GM12878 (cell line): ENCODE measurements at regions not wholly inside any gene's neighbourhood (a gene's known extent, or its start where the extent isn't known, plus 50 kb on each side); places are given as distances from the start of the nearest gene placed in this dataset.
A peak's percentile ranks its signal among the peaks of the same experiment; 100 is the strongest.

Source experiments
- ATAC-seq: fragments of 200-7000 bp; cut with Tn5 transposase; 3 replicates; pipeline ENCODE4 v1.9.1; 2020; ENCODE audit warnings: mild to moderate bottlenecking, moderate library complexity
- BruUV-seq: library from RNA; stranded (reverse); fragments of 400-500 nt; replicated peaks from 2 replicates; lab custom pipeline; 2021; lab: Mats Ljungman, UMichigan
- CTCF ChIA-PET: fragments of 300-600 bp; sonication (Branson Sonifier 250); formaldehyde crosslinking; extraction: SDS; loops from one replicate; lab custom pipeline; 2021; ENCODE audit warnings: inconsistent platforms; lab: Yijun Ruan, JAX
- POLR2A ChIA-PET: fragments of 350-600 bp; formaldehyde crosslinking; extraction: SDS; loops from one replicate; lab custom pipeline; 2021; ENCODE audit warnings: inconsistent platforms; lab: Charles Lee
- RAD21 ChIA-PET: fragments of 300-600 bp; sonication (Branson Sonifier 250); formaldehyde crosslinking; loops from one replicate; lab custom pipeline; 2023; ENCODE audit warnings: antibody characterized with exemption; ENCODE audit not compliant: unreplicated experiment; lab: Charles Lee
- SMC1A ChIA-PET: fragments of 300-600 bp; sonication (Branson Sonifier 250); formaldehyde crosslinking; loops from one replicate; lab custom pipeline; 2023; ENCODE audit not compliant: unreplicated experiment, uncharacterized antibody; lab: Charles Lee
- DNase-seq: peaks from one replicate; pipeline ENCODE4 v3.0.0-alpha.2; 2011; ENCODE audit warnings: low read depth, low spot score
- FAIRE-seq: peaks from 3 replicates; lab custom pipeline; 2011; peaks lifted over from hg19 to GRCh38; lab: Jason Lieb, UNC
- H2AFZ ChIP-seq: 2 replicates; pipeline ENCODE4 v1.6.0; 2011; ENCODE audit warnings: low read depth, low read length, control low read depth; ENCODE audit not compliant: control insufficient read depth
- H3K27ac ChIP-seq: 2 replicates; pipeline ENCODE4 v1.5.1; 2011; ENCODE audit warnings: control low read depth; ENCODE audit not compliant: control insufficient read depth, insufficient read depth
- H3K27me3 ChIP-seq, 2 experiments: replicated peaks in 1 of 2; 2 replicates each; pipeline versions ENCODE4 v1.6.0 to v1.6.1; 2011; ENCODE audit warnings: low read length in 1 of 2; ENCODE audit not compliant: control insufficient read depth in 2 of 2, insufficient read depth in 2 of 2
- H3K36me3 ChIP-seq, 2 experiments: 2 replicates each; pipeline ENCODE4 v1.5.1; 2011; ENCODE audit warnings: low read length in 1 of 2; ENCODE audit not compliant: control insufficient read depth in 2 of 2, insufficient read depth in 2 of 2
- H3K4me1 ChIP-seq: 2 replicates; pipeline ENCODE4 v1.6.1; 2011; ENCODE audit warnings: mild to moderate bottlenecking, low read length, moderate library complexity, mixed read lengths; ENCODE audit not compliant: control insufficient read depth, insufficient read depth
- H3K4me2 ChIP-seq: 2 replicates; pipeline ENCODE4 v1.6.0; 2011; ENCODE audit warnings: control low read depth; ENCODE audit not compliant: control insufficient read depth, insufficient read depth
- H3K4me3 ChIP-seq: fragments of 200-600 bp; sonication (generic); 2 replicates; pipeline ENCODE4 v1.5.1; 2016
- H3K79me2 ChIP-seq: 2 replicates; pipeline ENCODE4 v1.6.0; 2011; ENCODE audit warnings: low read length; ENCODE audit not compliant: control insufficient read depth, insufficient read depth
- H3K9ac ChIP-seq: 2 replicates; pipeline ENCODE4 v1.8.0; 2011; ENCODE audit warnings: low read length, control low read depth, mixed read lengths; ENCODE audit not compliant: control insufficient read depth, insufficient read depth
- H3K9me3 ChIP-seq: replicated peaks from 3 replicates; pipeline ENCODE4 v1.5.1; 2011; ENCODE audit warnings: mild to moderate bottlenecking, low read length; ENCODE audit not compliant: control insufficient read depth, insufficient read depth
- H4K20me1 ChIP-seq: 2 replicates; pipeline ENCODE4 v1.6.0; 2011; ENCODE audit not compliant: control insufficient read depth, insufficient read depth
- FOS ChIP-seq: IDR thresholded peaks from 3 replicates; pipeline ENCODE4 v1.6.1; 2011; ENCODE audit warnings: borderline replicate concordance; ENCODE audit not compliant: insufficient read length; ENCODE audit errors: extremely low read depth
- IKZF2 ChIP-seq, 2 experiments: fragments of 450-650 bp; IDR thresholded peaks; 2 replicates each; pipeline ENCODE4 v1.6.1; 2017; ENCODE audit warnings: mild to moderate bottlenecking in 2 of 2, moderate library complexity in 2 of 2
- JUNB ChIP-seq: IDR thresholded peaks from 2 replicates; pipeline ENCODE4 v1.6.1; 2016; ENCODE audit warnings: antibody characterized with exemption, mild to moderate bottlenecking
- MEF2A ChIP-seq: IDR thresholded peaks from 2 replicates; pipeline ENCODE4 v1.6.1; 2011; ENCODE audit warnings: low read depth, mild to moderate bottlenecking, low read length, moderate library complexity; ENCODE audit not compliant: insufficient read depth
- MTA2 ChIP-seq: fragments of 450-650 bp; IDR thresholded peaks from 2 replicates; pipeline ENCODE4 v1.6.1; 2016; ENCODE audit warnings: low read depth, mild to moderate bottlenecking, moderate library complexity
- NFIC ChIP-seq: IDR thresholded peaks from 2 replicates; pipeline ENCODE4 v1.6.1; 2012; ENCODE audit warnings: low read depth, mild to moderate bottlenecking, inconsistent platforms, low read length, moderate library complexity
- NR2C2 ChIP-seq: IDR thresholded peaks from 2 replicates; pipeline ENCODE4 v1.6.1; 2011; ENCODE audit warnings: borderline replicate concordance, low read depth; ENCODE audit not compliant: control insufficient read depth, insufficient read length
- RAD21 ChIP-seq: IDR thresholded peaks from 2 replicates; pipeline ENCODE4 v1.6.1; 2011; ENCODE audit warnings: mild to moderate bottlenecking, low read depth, low read length, moderate library complexity; ENCODE audit not compliant: insufficient read depth
- RUNX3 ChIP-seq: IDR thresholded peaks from 2 replicates; pipeline ENCODE4 v1.6.1; 2012; ENCODE audit warnings: low read length, inconsistent platforms
- ZNF24 ChIP-seq: fragments of 450-650 bp; IDR thresholded peaks from 2 replicates; pipeline ENCODE4 v1.6.1; 2017; ENCODE audit warnings: antibody characterized with exemption, mild to moderate bottlenecking
- WGBS: methylation state at CpG from one replicate; pipeline ENCODE4 v1.1.6; 2016; ENCODE audit warnings: low lambda C conversion rate; ENCODE audit not compliant: insufficient replicate concordance, insufficient coverage; ENCODE audit errors: missing lambda C conversion rate; 5-methylcytosine and 5-hydroxymethylcytosine counted together
- in situ Hi-C: fragments of 300-500 bp; cut with MboI; formaldehyde crosslinking; loops from 9 replicates; pipeline ENCODE4 v1.14.3; 2018; ENCODE audit warnings: mixed read lengths
- intact Hi-C: fragments of 100-400 bp; cut with micrococcal nuclease; formaldehyde crosslinking; loops from one replicate; pipeline ENCODE4 v1.14.2; 2022; ENCODE audit not compliant: unreplicated experiment
- TF ChIP-seq, protein P1 (sequence below): fragments of 450-650 bp; IDR thresholded peaks from 2 replicates; pipeline ENCODE4 v1.6.1; 2016; ENCODE audit warnings: mild to moderate bottlenecking
- TF ChIP-seq, protein P2 (sequence below): fragments of 450-650 bp; IDR thresholded peaks from 2 replicates; pipeline ENCODE4 v1.6.1; 2018; ENCODE audit warnings: mild to moderate bottlenecking, low read depth, moderate library complexity; ENCODE audit not compliant: partially characterized antibody
- TF ChIP-seq, protein P3 (sequence below): fragments of 150-350 bp; IDR thresholded peaks from 2 replicates; pipeline ENCODE4 v1.6.1; 2014; ENCODE audit warnings: mild to moderate bottlenecking, low read depth, low read length

DNA sequence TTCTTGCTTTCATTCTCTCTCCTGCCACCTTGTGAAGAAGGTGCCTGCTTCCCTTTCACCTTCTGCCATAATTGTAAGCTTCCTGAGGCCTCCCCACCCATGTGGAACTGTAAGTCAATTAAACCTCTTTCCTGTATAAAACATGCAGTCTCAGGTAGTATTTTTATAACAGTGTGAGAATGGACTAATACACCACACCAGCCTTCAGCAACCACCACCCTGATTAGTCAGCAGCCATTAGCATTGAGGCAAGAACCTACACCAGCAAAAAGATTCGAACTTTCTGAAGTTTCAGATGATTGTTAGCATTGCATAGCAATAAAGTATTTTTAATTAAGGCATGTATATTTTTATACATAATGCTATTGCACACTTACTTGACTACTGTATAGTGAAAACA is 980.2 kb downstream of the EFNA5 start:
- ATAC-seq (no peak), DNase-seq (no peak), FAIRE-seq (no peak)
- Histone ChIP-seq H3K4me1 (no peaks in the 10 kb centered on the region), H3K27ac (no peak overlapping the region), H3K4me3 (no peak overlapping the region), H3K27me3 (no peaks in the 10 kb centered on the region), H3K36me3 (no peaks in the 10 kb centered on the region), H3K79me2 (no peaks in the 10 kb centered on the region), H3K9me3 (no peaks in the 10 kb centered on the region; the same call in 2 of the 3 replicates), H3K9ac (no peak overlapping the region), H2AFZ (no peak overlapping the region), H3K4me2 (no peak overlapping the region), H4K20me1 (no peaks in the 10 kb centered on the region)
- ChIA-PET CTCF (no interaction called here), SMC1A (interaction anchor here (0.8 kb wide), 1 partner anchor 10 kb away, joined by 3 read pairs; no protein-coding TSS in a partner anchor), RAD21 (no interaction called here), POLR2A (no interaction called here)
- no peak for TF ChIP-seq IKZF2 (IDR thresholded peaks at IDR 0.05)
- no peak for TF ChIP-seq ZNF24
- TF ChIP-seq, protein P1, sequence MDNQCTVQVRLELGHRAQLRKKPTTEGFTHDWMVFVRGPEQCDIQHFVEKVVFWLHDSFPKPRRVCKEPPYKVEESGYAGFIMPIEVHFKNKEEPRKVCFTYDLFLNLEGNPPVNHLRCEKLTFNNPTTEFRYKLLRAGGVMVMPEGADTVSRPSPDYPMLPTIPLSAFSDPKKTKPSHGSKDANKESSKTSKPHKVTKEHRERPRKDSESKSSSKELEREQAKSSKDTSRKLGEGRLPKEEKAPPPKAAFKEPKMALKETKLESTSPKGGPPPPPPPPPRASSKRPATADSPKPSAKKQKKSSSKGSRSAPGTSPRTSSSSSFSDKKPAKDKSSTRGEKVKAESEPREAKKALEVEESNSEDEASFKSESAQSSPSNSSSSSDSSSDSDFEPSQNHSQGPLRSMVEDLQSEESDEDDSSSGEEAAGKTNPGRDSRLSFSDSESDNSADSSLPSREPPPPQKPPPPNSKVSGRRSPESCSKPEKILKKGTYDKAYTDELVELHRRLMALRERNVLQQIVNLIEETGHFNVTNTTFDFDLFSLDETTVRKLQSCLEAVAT = no peak
- TF ChIP-seq RAD21 = no peak
- TF ChIP-seq MTA2 = no peak
- TF ChIP-seq NR2C2 = no peak
- TF ChIP-seq FOS = no peak
- in situ Hi-C loops = no loop called here
- no TSS peak for BruUV-seq
- 0% methylated on average over 1 of the region's 1 CpG for WGBS
- intact Hi-C loops = no loop called here

DNA sequence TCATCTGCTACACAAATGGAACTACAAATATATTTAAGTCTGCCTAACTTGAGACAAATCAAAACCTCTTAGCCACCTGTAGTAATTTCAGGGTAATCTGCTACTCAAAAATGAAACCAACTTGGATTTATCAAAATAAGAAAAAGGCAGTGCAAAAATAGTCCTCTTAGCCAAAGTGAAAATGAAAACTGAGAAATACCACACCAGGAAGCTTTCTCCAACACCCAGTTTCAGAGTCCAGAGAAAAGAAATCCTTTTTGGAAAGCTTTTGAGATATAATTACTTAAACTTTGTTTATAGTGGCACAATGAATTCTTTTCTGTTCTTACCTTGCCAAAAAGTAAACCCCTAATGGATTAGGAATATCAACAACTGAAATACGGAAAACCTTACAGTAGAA is 990.4 kb downstream of the EFNA5 start:
- H3K27me3 ChIP-seq = no peaks in the 10 kb centered on the region
- no peak overlapping the region for H3K9ac ChIP-seq
- peak overlapping the region; percentile 60 for H2AFZ ChIP-seq
- no peaks in the 10 kb centered on the region for H4K20me1 ChIP-seq
- H3K4me2 ChIP-seq = peak overlapping the region; percentile 42
- FAIRE-seq = no peak
- peak; percentile 21; the same call in 1 of the 2 replicates for TF ChIP-seq RUNX3
- TF ChIP-seq MEF2A = 0 out of 2 replicates have a peak, but pooled peaks have one; percentile 55
- peak; percentile 16; the same call in 1 of the 2 replicates for TF ChIP-seq JUNB
- TF ChIP-seq, protein P2, sequence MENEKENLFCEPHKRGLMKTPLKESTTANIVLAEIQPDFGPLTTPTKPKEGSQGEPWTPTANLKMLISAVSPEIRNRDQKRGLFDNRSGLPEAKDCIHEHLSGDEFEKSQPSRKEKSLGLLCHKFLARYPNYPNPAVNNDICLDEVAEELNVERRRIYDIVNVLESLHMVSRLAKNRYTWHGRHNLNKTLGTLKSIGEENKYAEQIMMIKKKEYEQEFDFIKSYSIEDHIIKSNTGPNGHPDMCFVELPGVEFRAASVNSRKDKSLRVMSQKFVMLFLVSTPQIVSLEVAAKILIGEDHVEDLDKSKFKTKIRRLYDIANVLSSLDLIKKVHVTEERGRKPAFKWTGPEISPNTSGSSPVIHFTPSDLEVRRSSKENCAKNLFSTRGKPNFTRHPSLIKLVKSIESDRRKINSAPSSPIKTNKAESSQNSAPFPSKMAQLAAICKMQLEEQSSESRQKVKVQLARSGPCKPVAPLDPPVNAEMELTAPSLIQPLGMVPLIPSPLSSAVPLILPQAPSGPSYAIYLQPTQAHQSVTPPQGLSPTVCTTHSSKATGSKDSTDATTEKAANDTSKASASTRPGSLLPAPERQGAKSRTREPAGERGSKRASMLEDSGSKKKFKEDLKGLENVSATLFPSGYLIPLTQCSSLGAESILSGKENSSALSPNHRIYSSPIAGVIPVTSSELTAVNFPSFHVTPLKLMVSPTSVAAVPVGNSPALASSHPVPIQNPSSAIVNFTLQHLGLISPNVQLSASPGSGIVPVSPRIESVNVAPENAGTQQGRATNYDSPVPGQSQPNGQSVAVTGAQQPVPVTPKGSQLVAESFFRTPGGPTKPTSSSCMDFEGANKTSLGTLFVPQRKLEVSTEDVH = no peak
- TF ChIP-seq NFIC = peak; percentile 65
- TF ChIP-seq, protein P3, sequence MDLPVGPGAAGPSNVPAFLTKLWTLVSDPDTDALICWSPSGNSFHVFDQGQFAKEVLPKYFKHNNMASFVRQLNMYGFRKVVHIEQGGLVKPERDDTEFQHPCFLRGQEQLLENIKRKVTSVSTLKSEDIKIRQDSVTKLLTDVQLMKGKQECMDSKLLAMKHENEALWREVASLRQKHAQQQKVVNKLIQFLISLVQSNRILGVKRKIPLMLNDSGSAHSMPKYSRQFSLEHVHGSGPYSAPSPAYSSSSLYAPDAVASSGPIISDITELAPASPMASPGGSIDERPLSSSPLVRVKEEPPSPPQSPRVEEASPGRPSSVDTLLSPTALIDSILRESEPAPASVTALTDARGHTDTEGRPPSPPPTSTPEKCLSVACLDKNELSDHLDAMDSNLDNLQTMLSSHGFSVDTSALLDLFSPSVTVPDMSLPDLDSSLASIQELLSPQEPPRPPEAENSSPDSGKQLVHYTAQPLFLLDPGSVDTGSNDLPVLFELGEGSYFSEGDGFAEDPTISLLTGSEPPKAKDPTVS = no peak
- TF ChIP-seq, all 136 proteins: peak for 4
- WGBS = 16% methylated on average over 1 of the region's 1 CpG
- ATAC-seq (peak; percentile 80), DNase-seq (peak; percentile 27)
- intact Hi-C loops (loop anchor here (10.0 kb wide), 1 partner anchor 994 kb away; the partner anchor contains the start of gene EFNA5), in situ Hi-C loops (no loop called here)
- H3K36me3 ChIP-seq = no peaks in the 10 kb centered on the region
- CTCF ChIA-PET = no interaction called here
- SMC1A ChIA-PET = interaction anchor here (1.0 to 1.6 kb wide), 2 partner anchors 10 to 79 kb away, joined by 3 read pairs; no protein-coding TSS in a partner anchor
- POLR2A ChIA-PET = no interaction called here
- H3K27ac ChIP-seq = peak overlapping the region; percentile 33; the same call in 1 of the 2 replicates
- H3K9me3 ChIP-seq = no peaks in the 10 kb centered on the region; the same call in 1 of the 3 replicates
- H3K4me1 ChIP-seq = peaks cover 3% of the 10 kb centered on the region; the same call in 1 of the 2 replicates
- RAD21 ChIA-PET = no interaction called here
- BruUV-seq = no TSS peak
- H3K79me2 ChIP-seq = no peaks in the 10 kb centered on the region
- 0 out of 2 replicates have a peak overlapping the region, but pooled peaks have one; percentile 12 for H3K4me3 ChIP-seq
